SU-DHL-6 (cell line): ENCODE measurements at regions not wholly inside any gene's neighbourhood (a gene's known extent, or its start where the extent isn't known, plus 50 kb on each side); places are given as distances from the start of the nearest gene placed in this dataset.

ENCODE experiments used
- CTCF ChIP-seq: fragments of 200-600 bp; sonication (generic); IDR thresholded peaks from one replicate; pipeline ENCODE4 v1.5.1; 2017; ENCODE audit warnings: antibody characterized with exemption, mild to moderate bottlenecking, low read length, moderate library complexity; ENCODE audit not compliant: insufficient read depth, poor library complexity, severe bottlenecking
- EZH2phosphoT487 ChIP-seq: fragments of 200-600 bp; sonication (generic), shearing (Covaris generic); conservative IDR thresholded peaks from 2 replicates; pipeline ENCODE4 v1.6.1; 2018; ENCODE audit warnings: mild to moderate bottlenecking, antibody characterized with exemption, low read length, moderate library complexity, mixed read lengths

GRCh38 chrX:77076896-77077295 lies 370.3 kb upstream of the FGF16 start:
- TF ChIP-seq EZH2phosphoT487 (no peak), CTCF (no peak)
